ENCODE measurements at regions not wholly inside any gene's neighbourhood (a gene's known extent, or its start where the extent isn't known, plus 50 kb on each side); places are given as distances from the start of the nearest gene placed in this dataset.

- intact Hi-C loops (cut with micrococcal nuclease; ENCODE audit: unreplicated experiment) (no loop called here), in situ Hi-C loops (cut with MboI) (no loop called here)
- no peak for TF ChIP-seq ASH2L (IDR thresholded peaks at IDR 0.05; ENCODE audit: borderline replicate concordance, low read depth)
- TF ChIP-seq MXI1 (IDR thresholded peaks at IDR 0.05; ENCODE audit: low read depth, low read length): no peak
- no peak for TF ChIP-seq SMARCA5 (IDR thresholded peaks at IDR 0.05)
- no peak for TF ChIP-seq RAD21 (IDR thresholded peaks at IDR 0.05; ENCODE audit: insufficient read depth, low read depth, low read length)
- TF ChIP-seq MYB (IDR thresholded peaks at IDR 0.05; ENCODE audit: borderline replicate concordance, low read depth, low read length): no peak
- TF ChIP-seq CBX3 (IDR thresholded peaks at IDR 0.05; ENCODE audit: borderline replicate concordance, low read depth): no peak
- TF ChIP-seq RELA (IDR thresholded peaks at IDR 0.05; ENCODE audit: borderline replicate concordance, partially characterized antibody): no peak
- TF ChIP-seq RBBP5 (conservative IDR thresholded peaks at IDR 0.05): no peak
- TF ChIP-seq, protein P1, sequence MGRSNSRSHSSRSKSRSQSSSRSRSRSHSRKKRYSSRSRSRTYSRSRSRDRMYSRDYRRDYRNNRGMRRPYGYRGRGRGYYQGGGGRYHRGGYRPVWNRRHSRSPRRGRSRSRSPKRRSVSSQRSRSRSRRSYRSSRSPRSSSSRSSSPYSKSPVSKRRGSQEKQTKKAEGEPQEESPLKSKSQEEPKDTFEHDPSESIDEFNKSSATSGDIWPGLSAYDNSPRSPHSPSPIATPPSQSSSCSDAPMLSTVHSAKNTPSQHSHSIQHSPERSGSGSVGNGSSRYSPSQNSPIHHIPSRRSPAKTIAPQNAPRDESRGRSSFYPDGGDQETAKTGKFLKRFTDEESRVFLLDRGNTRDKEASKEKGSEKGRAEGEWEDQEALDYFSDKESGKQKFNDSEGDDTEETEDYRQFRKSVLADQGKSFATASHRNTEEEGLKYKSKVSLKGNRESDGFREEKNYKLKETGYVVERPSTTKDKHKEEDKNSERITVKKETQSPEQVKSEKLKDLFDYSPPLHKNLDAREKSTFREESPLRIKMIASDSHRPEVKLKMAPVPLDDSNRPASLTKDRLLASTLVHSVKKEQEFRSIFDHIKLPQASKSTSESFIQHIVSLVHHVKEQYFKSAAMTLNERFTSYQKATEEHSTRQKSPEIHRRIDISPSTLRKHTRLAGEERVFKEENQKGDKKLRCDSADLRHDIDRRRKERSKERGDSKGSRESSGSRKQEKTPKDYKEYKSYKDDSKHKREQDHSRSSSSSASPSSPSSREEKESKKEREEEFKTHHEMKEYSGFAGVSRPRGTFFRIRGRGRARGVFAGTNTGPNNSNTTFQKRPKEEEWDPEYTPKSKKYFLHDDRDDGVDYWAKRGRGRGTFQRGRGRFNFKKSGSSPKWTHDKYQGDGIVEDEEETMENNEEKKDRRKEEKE (IDR thresholded peaks at IDR 0.05): no peak
- no peak for TF ChIP-seq ZNF207 (IDR thresholded peaks at IDR 0.05; ENCODE audit: borderline replicate concordance)
- TF ChIP-seq, protein P2, sequence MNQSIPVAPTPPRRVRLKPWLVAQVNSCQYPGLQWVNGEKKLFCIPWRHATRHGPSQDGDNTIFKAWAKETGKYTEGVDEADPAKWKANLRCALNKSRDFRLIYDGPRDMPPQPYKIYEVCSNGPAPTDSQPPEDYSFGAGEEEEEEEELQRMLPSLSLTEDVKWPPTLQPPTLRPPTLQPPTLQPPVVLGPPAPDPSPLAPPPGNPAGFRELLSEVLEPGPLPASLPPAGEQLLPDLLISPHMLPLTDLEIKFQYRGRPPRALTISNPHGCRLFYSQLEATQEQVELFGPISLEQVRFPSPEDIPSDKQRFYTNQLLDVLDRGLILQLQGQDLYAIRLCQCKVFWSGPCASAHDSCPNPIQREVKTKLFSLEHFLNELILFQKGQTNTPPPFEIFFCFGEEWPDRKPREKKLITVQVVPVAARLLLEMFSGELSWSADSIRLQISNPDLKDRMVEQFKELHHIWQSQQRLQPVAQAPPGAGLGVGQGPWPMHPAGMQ (IDR thresholded peaks at IDR 0.05; ENCODE audit: borderline replicate concordance): no peak
- TF ChIP-seq SUPT20H (IDR thresholded peaks at IDR 0.05; ENCODE audit: borderline replicate concordance, control insufficient read depth, low read depth, low read length): no peak
- no peak for TF ChIP-seq NFYB (IDR thresholded peaks at IDR 0.05; ENCODE audit: insufficient read depth, low read depth, low read length)
- no peak for TF ChIP-seq CHD1 (IDR thresholded peaks at IDR 0.05; ENCODE audit: low read depth, low read length)
- RAD21 ChIA-PET (ENCODE audit: unreplicated experiment): no interaction called here
- no peaks in the 10 kb centered on the region for H3K4me1 ChIP-seq (ENCODE audit: control insufficient read depth, insufficient read depth, low read length)
- ATAC-seq (no peak), FAIRE-seq (no peak), DNase-seq (ENCODE audit: low read depth, low spot score) (no peak)
- H3K36me3 ChIP-seq (ENCODE audit: control insufficient read depth in 2 of 2, insufficient read depth in 2 of 2, low read length in 1 of 2): no peaks in the 10 kb centered on the region
- H4K20me1 ChIP-seq (ENCODE audit: control insufficient read depth, insufficient read depth): no peaks in the 10 kb centered on the region
- no peaks in the 10 kb centered on the region for H3K9me3 ChIP-seq (replicated peaks; ENCODE audit: control insufficient read depth, insufficient read depth, low read length)
- H3K27ac ChIP-seq (ENCODE audit: control insufficient read depth, insufficient read depth): no peak overlapping the region
- no TSS peak for BruUV-seq (replicated peaks)
- SMC1A ChIA-PET (ENCODE audit: uncharacterized antibody, unreplicated experiment): no interaction called here
- no peak overlapping the region for H3K4me3 ChIP-seq
- 13% methylated on average over 4 of the region's 4 CpGs for WGBS (ENCODE audit: insufficient coverage, insufficient replicate concordance, low lambda C conversion rate, missing lambda C conversion rate)
- CTCF ChIA-PET: no interaction called here
- POLR2A ChIA-PET: no interaction called here
- H3K79me2 ChIP-seq (ENCODE audit: control insufficient read depth, insufficient read depth, low read length): no peaks in the 10 kb centered on the region
- H3K9ac ChIP-seq (ENCODE audit: control insufficient read depth, insufficient read depth, low read length): no peak overlapping the region
- H3K27me3 ChIP-seq (replicated peaks in 1 of 2; ENCODE audit: control insufficient read depth in 2 of 2, insufficient read depth in 2 of 2, low read length in 1 of 2): no peaks in the 10 kb centered on the region
- H3K4me2 ChIP-seq (ENCODE audit: control insufficient read depth, insufficient read depth): no peak overlapping the region
- no peak overlapping the region for H2AFZ ChIP-seq (ENCODE audit: control insufficient read depth, low read depth, low read length)
These were observed 1311.0 kb upstream of the FAM98A start for GRCh38 chr2:34909992-34910705.

Measured in GM12878 (cell line).